ENCODE measurements at regions not wholly inside any gene's neighbourhood (a gene's known extent, or its start where the extent isn't known, plus 50 kb on each side); places are given as distances from the start of the nearest gene placed in this dataset.

GRCh38 chr16:80883816-80884215 lies 79.4 kb upstream of the CDYL2 start:
- no peaks in the 10 kb centered on the region for H3K27me3 Mint-ChIP-seq (ENCODE audit: insufficient read depth, low read depth)
- no peaks in the 10 kb centered on the region for H4K20me1 ChIP-seq (ENCODE audit: low read depth)
- no peak overlapping the region for H3K4me3 Mint-ChIP-seq
- H2AFZ ChIP-seq (replicated peaks) = no peak overlapping the region
- no peak for DNase-seq (ENCODE audit: low spot score)
- no peaks in the 10 kb centered on the region for H3K36me3 Mint-ChIP-seq
- no peaks in the 10 kb centered on the region for H3K9me3 ChIP-seq (ENCODE audit: low read depth)
- TF ChIP-seq EZH2 (IDR thresholded peaks at IDR 0.05) (no peak), EZH2phosphoT487 (IDR thresholded peaks at IDR 0.05) (no peak), CTCF (IDR thresholded peaks at IDR 0.05) (no peak)
- H3K9me3 Mint-ChIP-seq = no peaks in the 10 kb centered on the region
- H3K27ac ChIP-seq = no peak overlapping the region
- no peak overlapping the region for H3K27ac Mint-ChIP-seq
- no peak overlapping the region for H3K4me2 ChIP-seq
- peaks cover 16% of the 10 kb centered on the region for H3K27me3 ChIP-seq
- no peaks in the 10 kb centered on the region for H3K36me3 ChIP-seq
- H3K4me3 ChIP-seq = no peak overlapping the region
- no peak overlapping the region for H3K9ac ChIP-seq
- H3K79me2 ChIP-seq (ENCODE audit: low read depth) = no peaks in the 10 kb centered on the region
- H3K4me1 ChIP-seq = no peaks in the 10 kb centered on the region
- H3K4me1 Mint-ChIP-seq = no peaks in the 10 kb centered on the region
- no peaks in the 10 kb centered on the region for H3F3A ChIP-seq (ENCODE audit: low read depth)

GRCh38 chr16:80883159-80883642 lies 78.8 kb upstream of the CDYL2 start:
- Histone ChIP-seq H3K36me3 (no peaks in the 10 kb centered on the region), H3K27me3 (peaks cover 16% of the 10 kb centered on the region), H3K4me1 (no peaks in the 10 kb centered on the region), H2AFZ (replicated peaks) (no peak overlapping the region), H3K4me3 (no peak overlapping the region), H4K20me1 (ENCODE audit: low read depth) (no peaks in the 10 kb centered on the region), H3K4me2 (no peak overlapping the region), H3K9me3 (ENCODE audit: low read depth) (no peaks in the 10 kb centered on the region), H3K79me2 (ENCODE audit: low read depth) (no peaks in the 10 kb centered on the region), H3K9ac (no peak overlapping the region), H3F3A (ENCODE audit: low read depth) (no peaks in the 10 kb centered on the region), H3K27ac (no peak overlapping the region)
- Mint-ChIP-seq H3K9me3 (no peaks in the 10 kb centered on the region), H3K27me3 (ENCODE audit: insufficient read depth, low read depth) (no peaks in the 10 kb centered on the region), H3K27ac (no peak overlapping the region), H3K4me3 (no peak overlapping the region), H3K4me1 (no peaks in the 10 kb centered on the region), H3K36me3 (no peaks in the 10 kb centered on the region)
- TF ChIP-seq EZH2phosphoT487 (IDR thresholded peaks at IDR 0.05) (no peak), CTCF (IDR thresholded peaks at IDR 0.05) (no peak), EZH2 (IDR thresholded peaks at IDR 0.05) (no peak)
- DNase-seq (ENCODE audit: low spot score) = no peak

GRCh38 chr16:80875616-80876015 lies 71.2 kb upstream of the CDYL2 start:
- Histone ChIP-seq H3K27me3 (peaks cover 25% of the 10 kb centered on the region), H3K4me1 (no peaks in the 10 kb centered on the region), H3K4me2 (no peak overlapping the region), H4K20me1 (ENCODE audit: low read depth) (no peaks in the 10 kb centered on the region), H3K9me3 (ENCODE audit: low read depth) (no peaks in the 10 kb centered on the region), H3F3A (ENCODE audit: low read depth) (no peaks in the 10 kb centered on the region), H2AFZ (replicated peaks) (no peak overlapping the region), H3K27ac (no peak overlapping the region), H3K79me2 (ENCODE audit: low read depth) (no peaks in the 10 kb centered on the region), H3K4me3 (no peak overlapping the region), H3K9ac (no peak overlapping the region), H3K36me3 (no peaks in the 10 kb centered on the region)
- no peak for TF ChIP-seq CTCF (IDR thresholded peaks at IDR 0.05)
- TF ChIP-seq EZH2 (IDR thresholded peaks at IDR 0.05) = no peak
- TF ChIP-seq EZH2phosphoT487 (IDR thresholded peaks at IDR 0.05) = no peak
- Mint-ChIP-seq H3K4me3 (no peak overlapping the region), H3K4me1 (no peaks in the 10 kb centered on the region), H3K36me3 (no peaks in the 10 kb centered on the region), H3K9me3 (no peaks in the 10 kb centered on the region), H3K27ac (no peak overlapping the region), H3K27me3 (ENCODE audit: insufficient read depth, low read depth) (no peaks in the 10 kb centered on the region)
- no peak for DNase-seq (ENCODE audit: low spot score)

Data from neural progenitor cell (in vitro differentiated cells).